Ovary (tissue), 3 donors: ENCODE measurements at regions not wholly inside any gene's neighbourhood (a gene's known extent, or its start where the extent isn't known, plus 50 kb on each side); places are given as distances from the start of the nearest gene placed in this dataset.
"Not testable (repeated sequence)": the region's sequence is repeated elsewhere in the genome, so short reads cannot be mapped to it uniquely, and the experiment has no call there.

Source experiments
- CTCF ChIP-seq, 3 donors: fragments of 450-650 bp in 2 of 3; fragments of 200-600 bp in 1 of 3; IDR thresholded peaks; one replicate each; pipeline versions ENCODE4 v1.5.1 to v1.8.0; 2016 to 2022; ENCODE audit warnings: antibody characterized with exemption in 3 of 3, mild to moderate bottlenecking in 1 of 3
- EP300 ChIP-seq: sonication (generic); formaldehyde crosslinking; IDR thresholded peaks from one replicate; pipeline ENCODE4 v1.6.1; 2017; ENCODE audit warnings: antibody characterized with exemption
- POLR2A ChIP-seq: fragments of 450-650 bp; IDR thresholded peaks from one replicate; pipeline ENCODE4 v1.6.1; 2017; ENCODE audit warnings: antibody characterized with exemption, mild to moderate bottlenecking, moderate library complexity
- donor health status: DM: no; HTN: no; CAD: no.

GRCh38 chr14:105617805-105618204 lies 91.4 kb downstream of the TMEM121 start:
- TF ChIP-seq CTCF (IDR thresholded peaks at IDR 0.05); POLR2A; EP300: not testable (repeated sequence)
